Inflammatory macrophage (primary cell): ENCODE measurements at regions not wholly inside any gene's neighbourhood (a gene's known extent, or its start where the extent isn't known, plus 50 kb on each side); places are given as distances from the start of the nearest gene placed in this dataset.

Source experiments
- DNase-seq, 2 donors: peaks; one replicate each; pipeline ENCODE4 v3.0.0-alpha.2; 2020 to 2022

DNA sequence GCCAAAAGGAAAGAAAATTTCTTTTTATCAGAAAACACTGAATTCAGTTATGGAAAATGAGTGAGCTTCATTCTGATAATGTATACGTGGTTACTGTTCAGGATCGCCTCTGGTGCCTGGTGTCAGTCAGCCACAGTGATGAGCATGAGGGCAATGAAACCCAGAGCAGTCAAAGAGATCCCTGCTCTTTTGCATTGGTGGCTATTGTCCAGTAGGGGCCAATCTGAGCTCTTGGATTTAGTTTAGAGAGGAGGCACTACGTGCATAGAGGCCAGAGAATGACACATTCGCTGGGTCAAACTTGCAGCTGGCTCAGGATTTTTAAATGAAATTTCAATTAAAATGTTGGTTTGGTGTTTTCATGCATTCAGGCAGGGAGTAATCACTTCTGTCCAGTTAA is 522.9 kb downstream of the TMEM182 start:
- DNase-seq = no peak

GRCh38 chr2:103285354-103285753 is 523.5 kb downstream of the TMEM182 start:
- DNase-seq = no peak

GRCh38 chr2:103287746-103288145 is 525.9 kb downstream of the TMEM182 start:
- DNase-seq = no peak

- no peak for DNase-seq
Measured at GRCh38 chr2:103288696-103289095, 526.9 kb downstream of the TMEM182 start.

DNA sequence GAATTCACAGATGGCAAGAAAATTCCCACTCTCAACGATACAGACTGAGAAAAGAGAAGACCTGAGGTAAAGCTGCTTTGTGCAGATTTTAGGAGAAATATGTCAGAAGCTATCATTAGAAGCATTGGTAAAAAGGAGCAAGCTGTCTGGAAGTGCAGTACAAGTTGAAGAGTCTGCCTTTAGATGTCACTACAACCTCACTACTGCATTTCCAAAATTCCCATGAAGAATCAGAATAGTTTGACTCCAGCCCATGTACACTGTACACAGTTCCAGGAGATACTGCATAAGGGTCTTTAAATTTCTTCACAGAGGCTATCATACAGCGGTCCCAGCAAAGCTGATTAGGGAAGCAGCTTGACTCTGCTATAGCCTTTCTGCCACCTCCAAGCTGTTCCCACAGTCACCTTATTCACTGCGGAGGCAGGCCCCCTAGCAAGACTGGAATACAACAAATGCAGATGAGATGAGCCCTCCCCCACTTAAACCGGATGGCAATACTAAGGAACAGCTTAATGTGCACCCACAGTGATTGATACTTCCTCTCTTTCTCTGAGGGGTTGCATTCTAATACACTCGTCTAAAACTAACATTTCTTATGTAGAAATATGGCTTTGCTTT is 527.4 kb downstream of the TMEM182 start:
- no peak for DNase-seq

- DNase-seq = no peak
Measured at GRCh38 chr2:103292573-103292972, 530.7 kb downstream of the TMEM182 start.

DNA sequence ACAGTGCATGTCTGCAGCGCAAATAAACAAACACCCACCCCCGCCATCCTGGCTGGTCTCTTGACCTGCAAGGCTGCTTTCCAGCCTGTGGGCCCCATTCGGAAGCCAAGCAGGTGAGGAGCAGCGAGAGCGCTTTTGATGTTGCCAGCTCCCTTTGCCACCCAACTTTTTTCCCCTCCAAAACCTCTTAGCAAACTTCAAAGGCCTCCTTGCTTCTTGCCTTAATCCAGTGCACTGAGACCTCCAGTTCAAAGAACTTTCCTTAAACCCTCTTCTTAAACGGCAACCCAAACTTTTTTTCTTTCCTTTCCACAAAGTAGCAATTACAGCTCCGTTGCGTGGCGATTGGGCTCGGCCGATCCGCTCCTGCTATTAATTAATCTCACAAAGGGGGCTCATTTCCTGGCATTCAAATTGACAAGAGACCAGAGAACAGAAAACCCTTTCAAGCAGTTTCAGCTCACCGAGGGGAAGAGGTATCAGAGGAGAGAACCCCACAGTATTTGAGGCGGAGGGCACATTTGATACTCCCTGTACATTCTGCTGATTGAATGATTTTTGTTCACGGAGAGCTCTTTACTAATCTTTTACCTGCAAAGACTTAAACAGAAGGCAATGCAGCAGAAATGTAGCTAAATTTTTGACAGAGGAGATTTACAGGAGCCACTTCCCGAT is 531.4 kb downstream of the TMEM182 start:
- DNase-seq = no peak

DNA sequence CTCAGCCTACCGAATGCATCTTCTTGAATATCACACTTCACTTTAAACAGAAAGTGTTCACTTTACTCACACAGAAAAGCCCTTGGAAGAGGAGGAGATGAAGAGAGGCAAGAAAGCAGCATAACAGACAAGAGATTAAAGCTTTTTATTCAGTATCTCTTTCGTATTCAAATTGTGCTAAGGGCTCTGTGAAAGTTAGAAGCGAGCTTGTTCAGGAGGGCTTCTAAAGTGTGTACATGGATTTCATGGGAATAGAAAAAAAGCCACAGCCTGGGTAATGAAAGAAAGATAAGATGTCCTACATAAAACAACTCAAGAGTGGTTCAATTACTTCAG is 531.9 kb downstream of the TMEM182 start:
- DNase-seq = no peak

GRCh38 chr2:103294420-103294819 is 532.6 kb downstream of the TMEM182 start:
- DNase-seq = no peak

DNA sequence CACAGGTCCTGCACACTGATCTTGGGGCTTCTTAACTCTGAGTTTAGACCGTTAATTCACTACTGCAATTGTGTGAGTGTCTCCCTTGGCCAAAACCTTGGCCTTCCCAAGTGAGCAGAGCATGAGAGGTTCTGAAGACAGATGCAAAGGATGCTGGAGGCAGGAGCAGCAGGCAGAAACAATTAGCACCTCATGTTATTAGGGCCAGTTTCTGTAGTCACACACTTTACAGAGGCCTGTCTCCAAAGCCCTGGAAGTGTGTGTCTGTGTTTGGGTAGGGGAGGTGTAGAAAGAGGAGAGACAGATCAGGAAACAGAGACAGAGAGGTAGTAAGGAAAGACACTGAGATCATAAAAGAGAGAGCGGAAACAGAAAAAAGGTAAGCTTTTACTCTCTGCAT is 533.8 kb downstream of the TMEM182 start:
- no peak for DNase-seq

- no peak for DNase-seq
Measured at GRCh38 chr2:103324671-103325070, 562.8 kb downstream of the TMEM182 start.

DNA sequence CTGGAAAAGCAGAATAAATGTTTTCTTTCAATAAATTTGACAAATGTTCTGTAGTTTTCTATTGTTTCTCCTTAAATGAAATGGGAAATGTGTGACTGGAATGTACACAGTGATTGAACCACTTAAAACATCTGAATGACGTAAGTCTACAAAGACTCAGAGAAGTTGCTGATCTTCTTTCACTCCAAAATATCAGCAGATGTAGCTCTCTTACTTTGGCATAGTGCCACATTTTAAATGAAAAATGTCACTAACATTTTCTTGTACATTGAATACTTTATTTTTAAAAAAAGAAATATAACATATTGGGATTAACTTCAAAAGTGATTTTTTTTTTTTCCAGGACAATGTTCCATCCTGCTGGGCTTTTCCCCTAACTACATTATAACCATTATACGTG is 565.6 kb downstream of the TMEM182 start:
- no peak for DNase-seq

DNA sequence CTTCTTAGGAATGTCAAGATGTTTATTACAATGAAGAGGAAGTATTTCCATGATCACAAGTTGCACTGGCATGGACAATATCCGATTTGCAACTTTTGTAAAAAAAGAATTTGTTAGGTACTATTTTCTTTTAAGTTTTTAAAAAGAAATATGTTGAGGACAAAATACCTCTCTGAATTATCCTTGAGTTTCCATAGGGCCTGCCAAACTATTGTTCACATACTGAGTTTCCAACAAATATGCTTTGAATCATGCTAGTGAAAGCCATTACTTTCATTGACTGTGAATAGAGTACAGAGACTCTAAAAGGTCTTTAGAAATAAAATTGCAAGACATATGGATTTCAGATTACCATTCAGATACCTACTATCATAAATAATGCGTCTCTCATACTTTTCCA is 566.1 kb downstream of the TMEM182 start:
- DNase-seq = no peak

DNA sequence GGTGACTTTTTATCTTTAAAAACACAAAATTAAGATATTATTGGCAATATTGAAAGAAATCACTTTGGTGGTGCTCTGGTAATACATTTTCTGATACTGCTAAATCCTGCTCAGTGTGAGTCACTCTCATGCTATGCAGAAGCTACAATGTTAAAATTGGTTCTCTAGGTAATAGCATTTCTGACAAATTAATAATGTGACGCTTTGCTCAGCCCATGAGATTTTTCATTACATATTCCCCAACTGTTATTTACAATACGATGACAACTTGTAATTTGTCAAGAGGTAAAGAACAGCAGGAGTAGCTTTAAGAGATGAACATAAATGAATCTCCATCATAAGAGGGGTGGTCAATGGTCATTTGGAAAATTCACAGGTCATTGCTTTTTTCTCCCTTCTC is 573.6 kb downstream of the TMEM182 start:
- no peak for DNase-seq

GRCh38 chr2:103338819-103339218 is 577.0 kb downstream of the TMEM182 start:
- no peak for DNase-seq

GRCh38 chr2:103346780-103347179 is 584.9 kb downstream of the TMEM182 start:
- no peak for DNase-seq

GRCh38 chr2:103353774-103354173 is 591.9 kb downstream of the TMEM182 start:
- no peak for DNase-seq

DNA sequence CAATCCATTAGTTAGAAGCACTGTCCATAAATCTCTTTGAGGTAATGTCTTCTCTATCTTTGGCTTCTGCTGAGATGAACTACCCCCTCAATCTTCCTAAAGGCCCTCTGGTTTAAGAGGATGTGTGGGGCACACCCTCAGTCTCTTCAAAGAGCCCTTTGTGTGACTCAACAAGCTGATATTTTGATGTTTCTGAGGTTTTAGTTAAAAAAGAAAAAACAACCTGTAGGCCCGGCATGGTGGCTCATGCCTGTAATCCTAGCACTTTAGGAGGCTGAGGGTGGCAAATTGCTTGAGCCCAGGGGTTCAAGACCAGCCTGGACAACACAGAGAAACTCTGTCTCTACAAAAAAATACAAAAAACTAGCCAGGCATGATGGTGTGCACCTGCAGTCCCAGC is 593.5 kb downstream of the TMEM182 start:
- DNase-seq = no peak

- DNase-seq = no peak
Measured at GRCh38 chr2:103361712-103362111, 599.9 kb downstream of the TMEM182 start.

GRCh38 chr2:103363639-103364038 is 601.8 kb downstream of the TMEM182 start:
- DNase-seq = no peak

DNA sequence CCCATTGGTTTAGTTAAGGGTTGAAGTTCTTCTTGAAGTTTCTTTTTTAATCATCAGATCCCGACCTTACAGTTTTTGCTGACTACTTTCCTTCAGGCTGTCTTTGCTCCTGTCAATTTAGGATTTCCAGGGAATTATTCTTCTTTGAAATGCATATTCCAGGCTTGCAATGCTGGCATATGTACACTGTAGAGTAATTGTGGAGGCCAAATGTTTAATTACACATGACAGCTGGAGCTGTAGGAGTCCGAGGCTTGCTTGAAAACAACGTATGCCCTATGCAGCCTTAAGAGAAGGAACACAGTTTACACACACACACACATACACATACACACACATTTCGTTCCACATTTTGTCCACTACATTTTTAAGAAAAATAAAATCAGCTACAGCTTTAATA is 602.3 kb downstream of the TMEM182 start:
- DNase-seq = no peak

GRCh38 chr2:103365071-103365470 is 603.2 kb downstream of the TMEM182 start:
- no peak for DNase-seq

DNA sequence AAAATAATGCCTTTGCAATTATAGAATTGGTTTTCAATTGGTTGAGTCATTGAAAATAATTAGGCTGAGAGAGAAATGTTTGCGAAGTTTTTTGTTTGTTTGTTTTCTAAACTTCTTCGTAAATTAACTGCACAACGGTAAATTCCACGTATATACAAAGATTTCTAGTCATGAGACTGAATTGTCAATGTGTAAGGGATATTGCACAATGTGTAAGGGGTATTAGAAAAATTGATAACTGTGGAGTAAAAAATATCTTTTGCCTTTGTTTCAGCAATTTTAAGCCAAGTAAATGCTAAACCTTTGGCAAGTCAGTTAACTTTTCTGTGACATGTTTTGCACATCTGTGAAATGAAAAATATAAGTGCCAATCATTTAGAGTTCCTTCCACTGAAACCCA is 606.0 kb downstream of the TMEM182 start:
- no peak for DNase-seq

- DNase-seq = no peak
Measured at GRCh38 chr2:103383541-103383940, 621.7 kb downstream of the TMEM182 start.

DNA sequence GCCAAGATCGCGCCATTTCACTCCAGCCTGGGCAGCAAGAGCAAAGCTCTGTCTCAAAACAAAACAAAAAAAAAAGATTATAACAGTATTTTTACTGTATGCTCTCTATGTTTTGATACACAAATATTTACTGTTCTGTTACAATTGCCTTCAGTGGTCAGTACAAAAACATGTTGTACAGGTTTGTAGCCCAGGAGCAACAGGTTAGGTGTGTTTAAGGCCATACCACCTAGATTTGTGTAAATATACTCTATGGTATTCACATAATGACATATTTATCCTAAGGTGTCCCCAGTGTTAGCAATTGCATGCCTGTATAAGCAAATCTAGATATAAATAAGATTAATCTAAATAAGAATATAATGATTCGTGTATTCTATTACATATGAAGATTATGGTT is 625.0 kb downstream of the TMEM182 start:
- no peak for DNase-seq
